Adipocyte (in vitro differentiated cells): ENCODE measurements at regions not wholly inside any gene's neighbourhood (a gene's known extent, or its start where the extent isn't known, plus 50 kb on each side); places are given as distances from the start of the nearest gene placed in this dataset.

Experiments used
- DNase-seq: peaks from one replicate; pipeline ENCODE4 v3.0.0-alpha.2; 2015; ENCODE audit warnings: low read depth
- H3K27me3 ChIP-seq: replicated peaks from 2 replicates; pipeline ENCODE4 v1.7.0; 2013; ENCODE audit warnings: mild to moderate bottlenecking, low read length, moderate library complexity; ENCODE audit not compliant: control insufficient read depth, insufficient read depth
- H3K36me3 ChIP-seq: 2 replicates; pipeline ENCODE4 v1.7.0; 2013; ENCODE audit warnings: low read length, mild to moderate bottlenecking, moderate library complexity; ENCODE audit not compliant: control insufficient read depth, insufficient read depth, severe bottlenecking
- H3K4me1 ChIP-seq: 2 replicates; pipeline ENCODE4 v1.7.0; 2013; ENCODE audit warnings: mild to moderate bottlenecking, low read length, moderate library complexity; ENCODE audit not compliant: control insufficient read depth, insufficient read depth
- H3K4me3 ChIP-seq: 2 replicates; pipeline ENCODE4 v1.7.0; 2013; ENCODE audit warnings: mild to moderate bottlenecking, low read length, moderate library complexity
- H3K9ac ChIP-seq: 2 replicates; pipeline ENCODE4 v1.7.0; 2013; ENCODE audit warnings: mild to moderate bottlenecking, low read length, moderate library complexity
- H3K9me3 ChIP-seq: 2 replicates; pipeline ENCODE4 v1.7.0; 2013; ENCODE audit warnings: mild to moderate bottlenecking, low read length, moderate library complexity; ENCODE audit not compliant: control insufficient read depth

DNA sequence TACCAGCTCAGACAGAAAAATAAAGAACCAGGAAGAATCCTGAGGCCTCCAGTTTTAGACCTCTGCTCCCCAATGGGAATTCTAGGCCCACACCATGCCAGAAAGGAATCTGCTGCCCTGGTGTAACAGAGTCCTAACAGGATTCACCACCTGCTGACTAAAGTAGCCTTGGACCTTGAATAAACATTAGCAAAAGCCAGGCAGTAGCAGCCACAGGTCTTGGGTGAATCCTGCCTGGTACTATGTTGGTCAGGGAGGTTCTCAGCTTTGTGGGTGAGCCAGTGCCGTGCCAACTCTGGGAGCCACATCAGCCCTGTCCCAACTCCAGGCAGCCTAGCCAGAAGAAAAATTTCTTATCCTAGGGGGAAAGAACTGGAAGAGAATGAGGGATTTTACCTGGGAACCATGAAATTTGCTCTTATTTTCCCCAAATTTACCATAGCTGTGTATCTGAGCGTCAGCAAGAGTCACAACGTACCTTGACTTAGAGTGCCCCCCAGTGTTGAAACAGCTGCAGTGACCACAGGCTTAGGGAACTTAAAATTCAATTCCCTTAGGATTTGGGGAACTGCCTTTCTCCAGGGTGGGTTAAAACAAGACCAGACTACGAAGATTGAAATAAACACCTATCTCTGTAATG, 1895.6 kb upstream of the PRR20A start:
- H3K36me3 ChIP-seq: no peaks in the 10 kb centered on the region
- no peaks in the 10 kb centered on the region for H3K4me1 ChIP-seq
- H3K4me3 ChIP-seq: no peak overlapping the region
- H3K9ac ChIP-seq: no peak overlapping the region
- no peaks in the 10 kb centered on the region for H3K27me3 ChIP-seq
- no peak for DNase-seq
- peaks cover 4% of the 10 kb centered on the region for H3K9me3 ChIP-seq

GRCh38 chr13:55255236-55255635, 1885.5 kb upstream of the PRR20A start:
- H3K36me3 ChIP-seq: no peaks in the 10 kb centered on the region
- H3K4me1 ChIP-seq: no peaks in the 10 kb centered on the region
- H3K9me3 ChIP-seq: no peaks in the 10 kb centered on the region
- no peak overlapping the region for H3K4me3 ChIP-seq
- no peak for DNase-seq
- no peak overlapping the region for H3K9ac ChIP-seq
- no peaks in the 10 kb centered on the region for H3K27me3 ChIP-seq

- Histone ChIP-seq H3K9me3 (peaks cover 3% of the 10 kb centered on the region), H3K27me3 (no peaks in the 10 kb centered on the region), H3K4me3 (no peak overlapping the region), H3K9ac (no peak overlapping the region), H3K4me1 (no peaks in the 10 kb centered on the region), H3K36me3 (no peaks in the 10 kb centered on the region)
- no peak for DNase-seq
Observed at GRCh38 chr13:55263045-55263444, 1877.7 kb upstream of the PRR20A start.

- DNase-seq: no peak
- Histone ChIP-seq H3K9ac (no peak overlapping the region), H3K36me3 (no peaks in the 10 kb centered on the region), H3K4me3 (no peak overlapping the region), H3K27me3 (no peaks in the 10 kb centered on the region), H3K9me3 (peaks cover 3% of the 10 kb centered on the region), H3K4me1 (no peaks in the 10 kb centered on the region)
Observed at GRCh38 chr13:55266644-55267043, 1874.1 kb upstream of the PRR20A start.

GRCh38 chr13:55298201-55298600, 1842.5 kb upstream of the PRR20A start:
- Histone ChIP-seq H3K36me3 (no peaks in the 10 kb centered on the region), H3K4me1 (no peaks in the 10 kb centered on the region), H3K9me3 (peaks cover 8% of the 10 kb centered on the region), H3K4me3 (no peak overlapping the region), H3K27me3 (no peaks in the 10 kb centered on the region), H3K9ac (no peak overlapping the region)
- DNase-seq: no peak

DNA sequence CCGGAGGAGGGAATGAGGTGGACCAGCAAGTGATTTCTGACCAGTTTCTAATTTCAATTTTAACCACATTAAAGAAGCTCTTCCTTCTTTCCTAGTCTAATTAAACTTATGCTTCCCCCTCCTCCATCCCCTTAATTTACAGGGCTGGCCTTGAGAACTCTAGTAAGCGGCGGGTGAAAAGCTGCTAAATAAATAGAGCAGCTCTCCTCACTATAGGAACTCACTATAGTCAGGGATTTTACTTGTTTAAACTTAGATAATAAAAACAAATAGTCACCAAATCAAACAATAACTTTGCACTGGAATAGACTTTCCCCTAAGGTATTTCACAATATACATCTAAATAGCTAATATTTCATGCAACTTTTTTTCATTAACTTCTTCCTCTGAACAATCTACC, 1838.2 kb upstream of the PRR20A start:
- no peak for DNase-seq

GRCh38 chr13:55307909-55308308, 1832.8 kb upstream of the PRR20A start:
- Histone ChIP-seq H3K36me3 (no peaks in the 10 kb centered on the region), H3K4me1 (no peaks in the 10 kb centered on the region), H3K4me3 (no peak overlapping the region), H3K9ac (no peak overlapping the region), H3K27me3 (no peaks in the 10 kb centered on the region), H3K9me3 (no peaks in the 10 kb centered on the region)
- no peak for DNase-seq

More for the DNA sequence above, 1838.2 kb upstream of the PRR20A start:
- Histone ChIP-seq H3K27me3 (no peaks in the 10 kb centered on the region), H3K4me3 (no peak overlapping the region), H3K9me3 (peaks cover 5% of the 10 kb centered on the region), H3K36me3 (no peaks in the 10 kb centered on the region), H3K9ac (no peak overlapping the region), H3K4me1 (no peaks in the 10 kb centered on the region)

GRCh38 chr13:55341891-55342290, 1798.8 kb upstream of the PRR20A start:
- peaks cover 3% of the 10 kb centered on the region for H3K9me3 ChIP-seq
- H3K9ac ChIP-seq: no peak overlapping the region
- no peak for DNase-seq
- H3K36me3 ChIP-seq: no peaks in the 10 kb centered on the region
- H3K4me3 ChIP-seq: no peak overlapping the region
- no peaks in the 10 kb centered on the region for H3K27me3 ChIP-seq
- no peaks in the 10 kb centered on the region for H3K4me1 ChIP-seq

DNA sequence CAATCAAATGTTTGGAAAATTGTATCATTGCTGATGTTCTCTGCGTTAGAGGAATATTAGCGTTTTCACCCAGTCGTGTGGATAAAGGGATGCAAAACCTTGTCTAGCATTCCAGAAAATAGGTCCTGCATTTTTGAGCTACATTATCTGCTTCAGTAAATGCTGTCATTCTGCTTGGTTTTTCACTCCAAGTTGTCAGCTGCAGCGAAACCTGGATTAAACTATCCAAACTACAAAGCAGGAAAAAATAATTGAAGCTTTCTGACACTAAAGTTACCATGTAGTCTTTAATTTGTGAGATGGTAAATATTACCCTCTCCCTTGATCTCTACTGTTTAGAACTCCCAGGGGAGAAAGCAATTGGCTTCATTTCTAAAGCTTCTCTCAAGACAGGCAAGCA, 1795.5 kb upstream of the PRR20A start:
- Histone ChIP-seq H3K9me3 (no peaks in the 10 kb centered on the region), H3K4me3 (no peak overlapping the region), H3K9ac (no peak overlapping the region), H3K4me1 (no peaks in the 10 kb centered on the region), H3K36me3 (no peaks in the 10 kb centered on the region), H3K27me3 (no peaks in the 10 kb centered on the region)
- no peak for DNase-seq

GRCh38 chr13:55347528-55347927, 1793.2 kb upstream of the PRR20A start:
- no peak overlapping the region for H3K4me3 ChIP-seq
- no peaks in the 10 kb centered on the region for H3K4me1 ChIP-seq
- H3K9me3 ChIP-seq: no peaks in the 10 kb centered on the region
- no peak for DNase-seq
- H3K27me3 ChIP-seq: no peaks in the 10 kb centered on the region
- H3K9ac ChIP-seq: no peak overlapping the region
- H3K36me3 ChIP-seq: no peaks in the 10 kb centered on the region

- no peaks in the 10 kb centered on the region for H3K4me1 ChIP-seq
- H3K9me3 ChIP-seq: no peaks in the 10 kb centered on the region
- DNase-seq: no peak
- no peak overlapping the region for H3K4me3 ChIP-seq
- no peaks in the 10 kb centered on the region for H3K27me3 ChIP-seq
- H3K9ac ChIP-seq: no peak overlapping the region
- H3K36me3 ChIP-seq: no peaks in the 10 kb centered on the region
Observed at GRCh38 chr13:55359067-55359466, 1781.7 kb upstream of the PRR20A start.

DNA sequence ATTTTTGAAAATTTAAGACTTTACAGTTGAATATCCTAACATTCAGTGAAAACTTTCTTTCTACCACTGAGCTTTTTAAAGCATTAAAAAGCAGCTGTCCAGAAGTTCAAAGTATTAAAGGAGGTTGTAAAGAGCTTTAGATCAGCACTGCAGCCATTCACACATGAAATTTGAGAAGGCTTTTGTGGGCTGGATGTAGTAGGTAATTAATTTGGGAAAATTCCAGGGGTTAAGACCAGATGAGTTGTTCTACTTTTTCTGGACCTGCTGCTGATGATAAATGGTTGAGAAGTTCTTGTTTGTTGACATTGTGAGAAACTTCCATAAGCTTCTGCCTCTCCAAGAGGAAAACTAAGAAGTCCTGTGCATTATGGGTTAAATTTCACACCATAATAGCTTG, 1779.6 kb upstream of the PRR20A start:
- Histone ChIP-seq H3K4me3 (no peak overlapping the region), H3K27me3 (no peaks in the 10 kb centered on the region), H3K9ac (no peak overlapping the region), H3K9me3 (no peaks in the 10 kb centered on the region), H3K4me1 (no peaks in the 10 kb centered on the region), H3K36me3 (no peaks in the 10 kb centered on the region)
- DNase-seq: no peak
